ENCODE measurements at regions not wholly inside any gene's neighbourhood (a gene's known extent, or its start where the extent isn't known, plus 50 kb on each side); places are given as distances from the start of the nearest gene placed in this dataset.

GRCh38 chr12:61781021-61781581, 479.1 kb upstream of the USP15 start:
- no peak for DNase-seq (ENCODE audit: low spot score)

GRCh38 chr12:61796846-61797245, 463.4 kb upstream of the USP15 start:
- DNase-seq (ENCODE audit: low spot score) = no peak

GRCh38 chr12:61797266-61797665, 462.9 kb upstream of the USP15 start:
- no peak for DNase-seq (ENCODE audit: low spot score)

- no peak for DNase-seq (ENCODE audit: low spot score)
These were observed 461.4 kb upstream of the USP15 start for GRCh38 chr12:61798778-61799177.

GRCh38 chr12:61804301-61804700, 455.9 kb upstream of the USP15 start:
- DNase-seq (ENCODE audit: low spot score) = no peak

- no peak for DNase-seq (ENCODE audit: low spot score)
These were observed 451.3 kb upstream of the USP15 start for GRCh38 chr12:61808856-61809255.

- no peak for DNase-seq (ENCODE audit: low spot score)
These were observed 449.7 kb upstream of the USP15 start for GRCh38 chr12:61810486-61810885.

- DNase-seq (ENCODE audit: low spot score) = no peak
These were observed 438.8 kb upstream of the USP15 start for GRCh38 chr12:61821381-61821780.

GRCh38 chr12:61823102-61823501, 437.1 kb upstream of the USP15 start:
- DNase-seq (ENCODE audit: low spot score) = no peak

GRCh38 chr12:61846765-61847164, 413.4 kb upstream of the USP15 start:
- DNase-seq (ENCODE audit: low spot score) = no peak

- no peak for DNase-seq (ENCODE audit: low spot score)
These were observed 411.3 kb upstream of the USP15 start for GRCh38 chr12:61848893-61849292.

GRCh38 chr12:61853945-61854344, 406.3 kb upstream of the USP15 start:
- no peak for DNase-seq (ENCODE audit: low spot score)

- no peak for DNase-seq (ENCODE audit: low spot score)
These were observed 405.3 kb upstream of the USP15 start for GRCh38 chr12:61854902-61855301.

- no peak for DNase-seq (ENCODE audit: low spot score)
These were observed 402.2 kb upstream of the USP15 start for GRCh38 chr12:61857968-61858367.

GRCh38 chr12:61860451-61860850, 399.8 kb upstream of the USP15 start:
- no peak for DNase-seq (ENCODE audit: low spot score)

- DNase-seq (ENCODE audit: low spot score) = no peak
These were observed 397.2 kb upstream of the USP15 start for GRCh38 chr12:61862986-61863385.

GRCh38 chr12:61863811-61864210, 396.4 kb upstream of the USP15 start:
- DNase-seq (ENCODE audit: low spot score) = no peak

- DNase-seq (ENCODE audit: low spot score) = no peak
These were observed 390.4 kb upstream of the USP15 start for GRCh38 chr12:61869796-61870195.

GRCh38 chr12:61870658-61871484, 389.3 kb upstream of the USP15 start:
- DNase-seq (ENCODE audit: low spot score) = no peak

GRCh38 chr12:61871485-61871810, 388.8 kb upstream of the USP15 start:
- no peak for DNase-seq (ENCODE audit: low spot score)

- DNase-seq (ENCODE audit: low spot score) = no peak
These were observed 381.0 kb upstream of the USP15 start for GRCh38 chr12:61879229-61879628.

- DNase-seq (ENCODE audit: low spot score) = no peak
These were observed 380.0 kb upstream of the USP15 start for GRCh38 chr12:61880186-61880585.

- no peak for DNase-seq (ENCODE audit: low spot score)
These were observed 368.6 kb upstream of the USP15 start for GRCh38 chr12:61891632-61892031.

- DNase-seq (ENCODE audit: low spot score) = no peak
These were observed 366.0 kb upstream of the USP15 start for GRCh38 chr12:61894168-61894567.

Measured in globus pallidus (tissue), 1 donor.